GM19463 (cell line): ENCODE measurements at regions not wholly inside any gene's neighbourhood (a gene's known extent, or its start where the extent isn't known, plus 50 kb on each side); places are given as distances from the start of the nearest gene placed in this dataset.
"Not testable (repeated sequence)": the region's sequence is repeated elsewhere in the genome, so short reads cannot be mapped to it uniquely, and the experiment has no call there.

Source experiments
- ATAC-seq: cut with Tn5 transposase; IDR thresholded peaks from one replicate; pipeline ENCODE4 v1.9.1; 2021; ENCODE audit warnings: mild to moderate bottlenecking, moderate library complexity; ENCODE audit not compliant: unreplicated experiment

- ATAC-seq = no peak
Measured at GRCh38 chr1:31510853-31511789, 65.2 kb upstream of the TINAGL1 start.

DNA sequence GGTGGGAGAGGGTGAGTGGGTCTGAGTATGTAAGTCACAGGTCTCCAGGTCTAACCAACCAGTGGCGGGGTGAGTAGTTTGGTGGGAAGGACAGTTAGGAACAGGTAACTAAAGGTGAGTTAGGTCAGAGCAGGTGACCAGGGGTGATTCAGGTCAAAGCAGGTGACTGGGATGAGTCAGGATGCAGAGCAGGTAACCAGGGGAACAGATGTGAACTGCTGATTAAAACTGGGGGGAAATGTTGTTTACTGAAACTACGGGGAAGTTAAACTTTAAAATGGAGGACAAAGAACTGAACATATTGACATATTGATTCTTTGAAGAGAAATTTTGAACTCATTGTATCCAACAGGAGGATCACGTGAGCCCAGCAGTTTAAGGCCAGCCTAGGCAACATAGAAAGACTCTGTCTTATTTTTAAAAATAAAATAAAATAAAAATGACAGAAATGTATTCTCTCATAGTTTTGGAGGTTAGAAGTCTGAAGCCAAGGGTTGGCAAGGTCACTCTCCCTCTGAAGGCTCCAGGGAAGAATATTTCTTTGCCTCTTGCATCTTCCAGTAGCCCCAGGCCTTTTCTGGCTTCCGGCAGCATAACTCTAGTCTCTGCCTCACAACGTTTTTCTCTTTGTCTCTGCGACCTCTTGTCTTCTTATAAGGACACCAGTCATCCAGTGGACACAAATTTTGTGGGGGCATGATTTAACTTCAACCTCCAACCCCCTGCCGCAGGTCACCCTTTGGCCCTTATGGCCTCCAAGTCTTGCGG, 64.3 kb upstream of the TINAGL1 start:
- no peak for ATAC-seq

DNA sequence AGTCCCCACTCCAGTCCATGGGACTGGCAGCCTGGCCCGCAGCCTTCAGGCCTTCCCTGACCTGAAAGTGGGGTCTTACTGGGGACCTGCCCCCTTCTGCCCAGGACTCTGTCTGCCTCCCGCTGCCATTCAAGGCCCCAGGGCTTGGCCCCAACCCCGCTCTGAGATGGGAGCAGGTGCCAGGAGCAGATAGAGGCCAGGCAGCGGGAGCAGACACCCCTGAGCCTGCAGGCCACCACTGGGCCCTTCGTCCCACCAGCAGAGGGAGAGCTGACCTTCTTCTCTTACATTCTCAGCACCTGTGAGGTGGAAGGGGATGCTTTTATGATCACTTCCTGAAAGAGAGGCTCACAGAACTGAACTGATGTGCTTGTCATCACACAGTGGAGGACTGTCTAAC, 62.2 kb upstream of the TINAGL1 start:
- no peak for ATAC-seq

- ATAC-seq = no peak
Measured at GRCh38 chr1:31515056-31515775, 61.1 kb upstream of the TINAGL1 start.

GRCh38 chr1:31515936-31516335, 60.4 kb upstream of the TINAGL1 start:
- no peak for ATAC-seq

DNA sequence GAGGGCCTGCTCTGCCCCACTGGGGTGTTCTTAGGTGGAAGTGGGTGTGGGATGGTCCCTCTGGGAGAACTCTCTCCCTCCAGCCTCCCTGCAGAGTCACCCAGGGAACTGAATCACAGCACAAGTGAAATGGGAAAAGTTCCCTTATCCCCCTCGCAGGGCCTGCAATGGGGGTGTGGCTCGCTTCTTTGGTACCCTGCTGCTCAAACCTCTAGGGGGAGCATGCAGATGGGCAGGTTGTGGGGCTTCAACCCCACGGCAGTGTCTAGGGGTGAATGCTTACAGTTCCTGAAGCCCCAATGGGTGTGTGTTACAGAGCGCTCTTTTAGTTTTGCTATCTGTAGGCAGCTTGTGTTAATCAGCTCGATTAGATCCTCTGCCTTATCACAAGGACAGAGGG, 59.0 kb upstream of the TINAGL1 start:
- ATAC-seq = no peak

GRCh38 chr1:31517986-31518385, 58.3 kb upstream of the TINAGL1 start:
- ATAC-seq = not testable (repeated sequence)

GRCh38 chr1:31521761-31522555, 54.4 kb upstream of the TINAGL1 start:
- no peak for ATAC-seq

DNA sequence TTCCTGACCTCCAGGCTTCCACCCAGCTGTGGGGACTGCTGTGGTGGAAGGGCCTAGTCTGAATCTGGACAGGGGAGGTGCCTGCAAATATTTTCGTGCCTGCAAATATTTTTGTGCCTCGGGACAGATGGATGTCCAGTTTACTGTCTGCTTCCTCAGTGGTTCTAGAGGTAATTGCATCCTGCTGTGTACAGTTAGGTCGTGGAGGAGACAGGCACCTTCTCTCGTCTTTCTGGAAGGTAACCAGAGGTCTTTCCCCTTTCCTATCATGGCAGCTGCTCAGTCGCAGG, 53.8 kb upstream of the TINAGL1 start:
- no peak for ATAC-seq

- ATAC-seq = no peak
Measured at GRCh38 chr1:31523012-31523411, 53.3 kb upstream of the TINAGL1 start.

- ATAC-seq = no peak
Measured at GRCh38 chr1:31523769-31524168, 52.5 kb upstream of the TINAGL1 start.

DNA sequence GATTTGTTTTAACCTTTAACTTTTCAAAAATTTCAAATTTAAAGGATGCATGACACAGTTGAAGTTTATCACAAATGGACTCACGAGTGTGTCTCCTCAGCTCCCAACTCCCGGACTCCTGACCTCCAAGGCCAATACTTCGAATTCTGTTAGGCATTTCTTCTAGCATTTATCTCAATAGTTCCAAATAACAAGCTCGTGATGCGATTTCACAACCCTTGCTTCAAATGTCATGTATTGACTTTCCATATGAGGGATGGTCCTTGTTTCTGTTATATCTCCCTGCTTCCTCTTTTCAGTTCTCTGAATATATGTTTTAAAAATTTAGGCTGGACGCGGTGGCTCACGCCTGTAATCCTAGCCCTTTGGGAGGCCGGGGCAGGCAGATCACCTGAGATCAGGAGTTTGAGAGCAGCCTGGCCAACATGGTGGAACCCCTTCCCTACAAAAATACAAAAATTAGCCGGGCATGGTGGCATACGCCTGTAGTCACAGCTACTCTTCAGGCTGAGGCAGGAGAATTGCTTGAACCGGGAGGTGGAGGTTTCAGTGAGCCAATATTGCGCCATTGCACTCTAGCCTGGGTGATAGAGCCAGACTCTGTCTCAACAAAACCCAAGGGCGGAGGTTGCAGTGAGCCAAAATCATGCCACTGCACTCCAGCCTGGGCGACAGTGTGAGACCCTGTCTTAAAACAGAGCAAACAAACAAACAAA, 52.0 kb upstream of the TINAGL1 start:
- ATAC-seq = no peak
